CD4-positive, CD25-positive, alpha-beta regulatory T cell (primary cell): ENCODE measurements at regions not wholly inside any gene's neighbourhood (a gene's known extent, or its start where the extent isn't known, plus 50 kb on each side); places are given as distances from the start of the nearest gene placed in this dataset.

ENCODE experiments used
- ATAC-seq, 2 donors: fragments of 150-1000 bp; cut with Tn5 transposase; one replicate each; pipeline ENCODE4 v1.10.0; 2021; ENCODE audit warnings: low read depth in 2 of 2, moderate number of reproducible peaks in 2 of 2, moderate library complexity in 1 of 2
- DNase-seq, 3 donors: peaks; one replicate each; pipeline versions ENCODE4 v3.0.0 to v3.0.0-alpha.2; 2012 to 2022; ENCODE audit warnings: mixed read lengths in 1 of 3
- H3K27ac ChIP-seq: one replicate; pipeline ENCODE4 v1.7.0; 2013; ENCODE audit warnings: mild to moderate bottlenecking, low read length; ENCODE audit not compliant: insufficient read depth, poor library complexity, severe bottlenecking
- H3K27me3 ChIP-seq: one replicate; pipeline ENCODE4 v1.7.0; 2013; ENCODE audit warnings: low read length; ENCODE audit not compliant: control insufficient read depth, insufficient read depth
- H3K36me3 ChIP-seq: one replicate; pipeline ENCODE4 v1.7.0; 2013; ENCODE audit warnings: mild to moderate bottlenecking, low read length, moderate library complexity; ENCODE audit not compliant: control insufficient read depth, insufficient read depth
- H3K4me1 ChIP-seq: 2 replicates; pipeline ENCODE4 v1.7.0; 2013; ENCODE audit warnings: mild to moderate bottlenecking, low read length; ENCODE audit not compliant: insufficient read depth, control insufficient read depth, poor library complexity, severe bottlenecking
- H3K4me3 ChIP-seq: one replicate; pipeline ENCODE4 v1.7.0; 2013; ENCODE audit warnings: low read depth, mild to moderate bottlenecking, low read length, moderate library complexity
- H3K9me3 ChIP-seq, 2 experiments: 1 replicate in 1 of 2; 2 replicates in 1 of 2; pipeline ENCODE4 v1.7.0; 2013; ENCODE audit warnings: low read length in 2 of 2, mild to moderate bottlenecking in 1 of 2, moderate library complexity in 1 of 2; ENCODE audit not compliant: control insufficient read depth in 2 of 2
- H3K27ac Mint-ChIP-seq, 3 donors: one replicate each; pipeline ENCODE4 v1.8.0; 2020 to 2022; ENCODE audit warnings: mild to moderate bottlenecking in 3 of 3, mixed read lengths in 3 of 3, moderate library complexity in 2 of 3
- H3K27me3 Mint-ChIP-seq: one replicate; pipeline ENCODE4 v1.8.0; 2022; ENCODE audit warnings: mild to moderate bottlenecking, mixed read lengths
- H3K36me3 Mint-ChIP-seq: one replicate; pipeline ENCODE4 v1.8.0; 2020; ENCODE audit warnings: mixed read lengths
- H3K4me1 Mint-ChIP-seq, 4 donors: one replicate each; pipeline ENCODE4 v1.8.0; 2020 to 2022; ENCODE audit warnings: mixed read lengths in 4 of 4, mild to moderate bottlenecking in 1 of 4
- H3K4me3 Mint-ChIP-seq, 4 donors: one replicate each; pipeline ENCODE4 v1.8.0; 2020 to 2022; ENCODE audit warnings: mild to moderate bottlenecking in 4 of 4, mixed read lengths in 4 of 4, moderate library complexity in 3 of 4
- H3K9me3 Mint-ChIP-seq, 7 donors: one replicate each; pipeline ENCODE4 v1.8.0; 2020 to 2022; ENCODE audit warnings: mixed read lengths in 7 of 7, mild to moderate bottlenecking in 3 of 7, moderate library complexity in 2 of 7

GRCh38 chr22:19664406-19664805 lies 49.9 kb upstream of the SEPTIN5 start:
- peak overlapping the region in 1 of 3 donors; percentile 68 for H3K27ac Mint-ChIP-seq
- no peak for ATAC-seq

More at GRCh38 chr22:19664406-19664805, 49.9 kb upstream of the SEPTIN5 start:
- DNase-seq = no peak
- Histone ChIP-seq H3K4me3 (no peak overlapping the region), H3K4me1 (no peaks in the 10 kb centered on the region), H3K27me3 (no peaks in the 10 kb centered on the region), H3K36me3 (no peaks in the 10 kb centered on the region), H3K27ac (no peak overlapping the region), H3K9me3 (no peaks in the 10 kb centered on the region)
- Mint-ChIP-seq H3K9me3 (no peaks in the 10 kb centered on the region), H3K36me3 (no peaks in the 10 kb centered on the region), H3K4me1 (peaks cover 0 to 3% (median 0%) of the 10 kb centered on the region in 4 donors), H3K4me3 (no peak overlapping the region), H3K27me3 (peaks cover 7% of the 10 kb centered on the region)
